Neural cell (in vitro differentiated cells): ENCODE measurements at regions not wholly inside any gene's neighbourhood (a gene's known extent, or its start where the extent isn't known, plus 50 kb on each side); places are given as distances from the start of the nearest gene placed in this dataset.

ENCODE experiments used
- H2AFZ ChIP-seq: fragments of 200-600, 300-800 bp; sonication (generic), shearing (Covaris generic); 2 replicates; pipeline ENCODE4 v1.6.0; 2014; ENCODE audit warnings: low read depth, mild to moderate bottlenecking, antibody characterized with exemption, low read length, moderate library complexity
- H3F3A ChIP-seq: fragments of 200-600 bp; shearing (Covaris generic); 2 replicates; pipeline ENCODE4 v1.6.1; 2016; ENCODE audit warnings: mild to moderate bottlenecking, moderate library complexity, mixed read lengths, antibody characterized with exemption, low read length; ENCODE audit not compliant: insufficient read depth, poor library complexity, severe bottlenecking
- H3K27ac ChIP-seq: fragments of 200-600, 300-800 bp; sonication (generic), shearing (Covaris generic); 2 replicates; pipeline ENCODE4 v1.5.1; 2014; ENCODE audit warnings: mild to moderate bottlenecking, low read length, moderate library complexity
- H3K27me3 ChIP-seq: fragments of 300-800, 200-600 bp; sonication (generic), shearing (Covaris generic); 2 replicates; pipeline ENCODE4 v1.6.0; 2014; ENCODE audit warnings: mild to moderate bottlenecking, low read depth, low read length, moderate library complexity; ENCODE audit not compliant: insufficient read depth
- H3K36me3 ChIP-seq: fragments of 300-800, 200-600 bp; sonication (generic), shearing (Covaris generic); 2 replicates; pipeline ENCODE4 v1.5.1; 2014; ENCODE audit warnings: mild to moderate bottlenecking, antibody characterized with exemption, low read length, moderate library complexity; ENCODE audit not compliant: insufficient read depth
- H3K4me2 ChIP-seq: fragments of 300-800, 200-600 bp; sonication (generic), shearing (Covaris generic); 2 replicates; pipeline ENCODE4 v1.6.0; 2014; ENCODE audit warnings: mild to moderate bottlenecking, low read length
- H3K4me3 ChIP-seq: fragments of 300-800, 200-600 bp; sonication (generic), shearing (Covaris generic); 2 replicates; pipeline ENCODE4 v1.5.1; 2014; ENCODE audit warnings: mild to moderate bottlenecking, low read length, moderate library complexity
- H3K79me2 ChIP-seq: fragments of 200-600 bp; shearing (Covaris generic); replicated peaks from 2 replicates; pipeline ENCODE4 v1.6.0; 2014; ENCODE audit warnings: mild to moderate bottlenecking, low read length, moderate library complexity; ENCODE audit not compliant: insufficient read depth
- H3K9ac ChIP-seq: fragments of 300-800, 200-600 bp; sonication (generic), shearing (Covaris generic); 2 replicates; pipeline ENCODE4 v1.6.1; 2016; ENCODE audit warnings: mild to moderate bottlenecking, low read length, mixed read lengths
- H3K9me2 ChIP-seq: fragments of 200-600 bp; shearing (Covaris generic); 2 replicates; pipeline ENCODE4 v1.6.1; 2016; ENCODE audit warnings: mild to moderate bottlenecking, low read length, mixed read lengths; ENCODE audit not compliant: insufficient read depth
- H3K9me3 ChIP-seq: fragments of 200-600, 300-800 bp; sonication (generic), shearing (Covaris generic); 2 replicates; pipeline ENCODE4 v1.6.1; 2016; ENCODE audit warnings: mild to moderate bottlenecking, mixed run types, low read length, moderate library complexity, mixed read lengths
- H4K20me1 ChIP-seq: fragments of 200-600 bp; shearing (Covaris generic); 2 replicates; pipeline ENCODE4 v1.6.1; 2016; ENCODE audit warnings: mild to moderate bottlenecking, mixed run types; ENCODE audit not compliant: insufficient read depth
- CTCF ChIP-seq: fragments of 450-650 bp; IDR thresholded peaks from 2 replicates; pipeline ENCODE4 v1.5.1; 2014; ENCODE audit warnings: antibody characterized with exemption, mild to moderate bottlenecking, moderate library complexity; ENCODE audit not compliant: poor library complexity, severe bottlenecking
- EP300 ChIP-seq: fragments of 450-650 bp; conservative IDR thresholded peaks from 2 replicates; pipeline ENCODE4 v1.6.1; 2014; ENCODE audit warnings: antibody characterized with exemption, mild to moderate bottlenecking, moderate library complexity; ENCODE audit not compliant: poor library complexity, severe bottlenecking
- EZH2 ChIP-seq: fragments of 200-600, 300-800 bp; shearing (Covaris generic), sonication (generic); IDR thresholded peaks from 2 replicates; pipeline ENCODE4 v1.6.1; 2014; ENCODE audit warnings: antibody characterized with exemption, low read length, borderline replicate concordance, mild to moderate bottlenecking; ENCODE audit not compliant: insufficient read depth, poor library complexity, severe bottlenecking
- MXI1 ChIP-seq: fragments of 450-650 bp; conservative IDR thresholded peaks from 2 replicates; pipeline ENCODE4 v1.6.1; 2014; ENCODE audit warnings: antibody characterized with exemption, mild to moderate bottlenecking; ENCODE audit not compliant: poor library complexity, severe bottlenecking
- POLR2AphosphoS5 ChIP-seq: IDR thresholded peaks from 2 replicates; pipeline ENCODE4 v1.6.1; 2012
- RAD21 ChIP-seq: fragments of 450-650 bp; conservative IDR thresholded peaks from 2 replicates; pipeline ENCODE4 v1.6.1; 2014; ENCODE audit warnings: antibody characterized with exemption, mild to moderate bottlenecking, moderate library complexity
- REST ChIP-seq: IDR thresholded peaks from 2 replicates; pipeline ENCODE4 v1.6.1; 2012; ENCODE audit warnings: borderline replicate concordance
- SMC3 ChIP-seq: fragments of 450-650 bp; conservative IDR thresholded peaks from 2 replicates; pipeline ENCODE4 v1.6.1; 2014; ENCODE audit warnings: antibody characterized with exemption, mild to moderate bottlenecking, moderate library complexity; ENCODE audit not compliant: poor library complexity
- TAF1 ChIP-seq: IDR thresholded peaks from 2 replicates; pipeline ENCODE4 v1.6.1; 2012; ENCODE audit warnings: low read depth

- Histone ChIP-seq H3K9me3 (no peaks in the 10 kb centered on the region), H3K4me2 (no peak overlapping the region), H3K36me3 (no peaks in the 10 kb centered on the region), H3K9me2 (no peaks in the 10 kb centered on the region), H2AFZ (no peak overlapping the region), H3K27ac (no peak overlapping the region), H3K4me3 (no peak overlapping the region), H3K9ac (no peak overlapping the region), H3K79me2 (no peaks in the 10 kb centered on the region), H3K27me3 (no peaks in the 10 kb centered on the region), H3F3A (no peaks in the 10 kb centered on the region), H4K20me1 (no peaks in the 10 kb centered on the region)
- no peak for TF ChIP-seq REST
- no peak for TF ChIP-seq TAF1
- TF ChIP-seq MXI1, result no peak
Measured at GRCh38 chr5:54404568-54404967, 50.9 kb upstream of the HSPB3 start.

- Histone ChIP-seq H3K36me3 (no peaks in the 10 kb centered on the region), H3K4me2 (no peak overlapping the region), H3K9me3 (no peaks in the 10 kb centered on the region), H3F3A (no peaks in the 10 kb centered on the region), H3K9ac (no peak overlapping the region), H2AFZ (no peak overlapping the region), H3K27ac (no peak overlapping the region), H3K27me3 (no peaks in the 10 kb centered on the region), H3K9me2 (no peaks in the 10 kb centered on the region), H4K20me1 (no peaks in the 10 kb centered on the region), H3K79me2 (no peaks in the 10 kb centered on the region), H3K4me3 (no peak overlapping the region)
- TF ChIP-seq EZH2 (no peak), SMC3 (no peak), POLR2AphosphoS5 (no peak), CTCF (no peak), RAD21 (no peak), REST (no peak), TAF1 (no peak), EP300 (no peak), MXI1 (no peak)
Measured at GRCh38 chr5:54403885-54404416, 51.5 kb upstream of the HSPB3 start.
